ENCODE measurements at regions not wholly inside any gene's neighbourhood (a gene's known extent, or its start where the extent isn't known, plus 50 kb on each side); places are given as distances from the start of the nearest gene placed in this dataset.

GRCh38 chr1:234940841-234941240 is 187.8 kb downstream of the TOMM20 start:
- no peaks in the 10 kb centered on the region for H4K20me1 ChIP-seq (ENCODE audit: insufficient read depth, low read length)
- H3K4me1 ChIP-seq (ENCODE audit: insufficient read depth, low read length, poor library complexity, severe bottlenecking) = peaks cover 21% of the 10 kb centered on the region
- no peaks in the 10 kb centered on the region for H3K36me3 ChIP-seq (ENCODE audit: insufficient read depth, low read length)
- H3K9me2 ChIP-seq (ENCODE audit: insufficient read depth, low read length) = no peaks in the 10 kb centered on the region
- ChIA-PET CTCF (ENCODE audit: unreplicated experiment) (no interaction called here), POLR2A (interaction anchor here (1.5 to 1.7 kb wide), 2 partner anchors 10 to 15 kb away, joined by 4 to 5 read pairs; no protein-coding TSS in a partner anchor)
- peaks cover 7% of the 10 kb centered on the region; the same call in 1 of the 2 replicates for H3K9me3 ChIP-seq (ENCODE audit: low read length)
- DNase-seq (ENCODE audit: low spot score) = no peak
- H3K4me3 ChIP-seq (ENCODE audit: low read depth, low read length, poor library complexity, severe bottlenecking) = no peak overlapping the region
- H2AFZ ChIP-seq (ENCODE audit: low read length) = no peak overlapping the region
- no peaks in the 10 kb centered on the region for H3K79me2 ChIP-seq (ENCODE audit: insufficient read depth, low read depth, low read length)
- TF ChIP-seq, protein P1, sequence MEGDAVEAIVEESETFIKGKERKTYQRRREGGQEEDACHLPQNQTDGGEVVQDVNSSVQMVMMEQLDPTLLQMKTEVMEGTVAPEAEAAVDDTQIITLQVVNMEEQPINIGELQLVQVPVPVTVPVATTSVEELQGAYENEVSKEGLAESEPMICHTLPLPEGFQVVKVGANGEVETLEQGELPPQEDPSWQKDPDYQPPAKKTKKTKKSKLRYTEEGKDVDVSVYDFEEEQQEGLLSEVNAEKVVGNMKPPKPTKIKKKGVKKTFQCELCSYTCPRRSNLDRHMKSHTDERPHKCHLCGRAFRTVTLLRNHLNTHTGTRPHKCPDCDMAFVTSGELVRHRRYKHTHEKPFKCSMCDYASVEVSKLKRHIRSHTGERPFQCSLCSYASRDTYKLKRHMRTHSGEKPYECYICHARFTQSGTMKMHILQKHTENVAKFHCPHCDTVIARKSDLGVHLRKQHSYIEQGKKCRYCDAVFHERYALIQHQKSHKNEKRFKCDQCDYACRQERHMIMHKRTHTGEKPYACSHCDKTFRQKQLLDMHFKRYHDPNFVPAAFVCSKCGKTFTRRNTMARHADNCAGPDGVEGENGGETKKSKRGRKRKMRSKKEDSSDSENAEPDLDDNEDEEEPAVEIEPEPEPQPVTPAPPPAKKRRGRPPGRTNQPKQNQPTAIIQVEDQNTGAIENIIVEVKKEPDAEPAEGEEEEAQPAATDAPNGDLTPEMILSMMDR (conservative IDR thresholded peaks at IDR 0.05; ENCODE audit: low read length) = no peak
- TF ChIP-seq EZH2phosphoT487 (IDR thresholded peaks at IDR 0.05; ENCODE audit: borderline replicate concordance, low read depth, low read length) = no peak
- no peak overlapping the region for H3K27ac ChIP-seq (ENCODE audit: low read depth, low read length, poor library complexity, severe bottlenecking)
- no TSS peak for BruUV-seq (replicated peaks)
- no peak overlapping the region for H3K4me2 ChIP-seq (ENCODE audit: low read length)
- intact Hi-C loops (cut with micrococcal nuclease; ENCODE audit: unreplicated experiment) = no loop called here

DNA sequence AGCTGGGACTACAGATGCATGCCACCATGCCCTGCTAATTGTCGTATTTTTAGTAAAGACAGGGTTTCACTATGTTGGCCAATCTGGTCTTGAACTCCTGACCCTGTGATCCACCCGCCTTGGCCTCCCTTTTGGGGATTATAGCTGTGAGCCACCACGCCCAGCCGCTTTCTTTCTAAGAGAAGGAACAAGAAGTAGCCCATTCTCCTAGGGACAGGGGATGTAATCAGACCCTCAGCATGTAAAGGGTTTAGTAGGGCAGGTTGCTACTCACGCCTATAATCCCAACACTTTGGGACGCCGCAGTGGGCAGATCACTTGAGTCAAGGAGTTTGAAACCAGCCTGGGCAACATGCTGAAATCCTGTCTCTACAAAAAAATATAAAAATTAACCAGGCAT is 189.7 kb downstream of the TOMM20 start:
- POLR2A ChIA-PET = interaction anchor here (0.7 to 1.2 kb wide), 4 partner anchors 14 to 337 kb away, joined by 3 to 7 read pairs (median 4); no protein-coding TSS in a partner anchor

DNA sequence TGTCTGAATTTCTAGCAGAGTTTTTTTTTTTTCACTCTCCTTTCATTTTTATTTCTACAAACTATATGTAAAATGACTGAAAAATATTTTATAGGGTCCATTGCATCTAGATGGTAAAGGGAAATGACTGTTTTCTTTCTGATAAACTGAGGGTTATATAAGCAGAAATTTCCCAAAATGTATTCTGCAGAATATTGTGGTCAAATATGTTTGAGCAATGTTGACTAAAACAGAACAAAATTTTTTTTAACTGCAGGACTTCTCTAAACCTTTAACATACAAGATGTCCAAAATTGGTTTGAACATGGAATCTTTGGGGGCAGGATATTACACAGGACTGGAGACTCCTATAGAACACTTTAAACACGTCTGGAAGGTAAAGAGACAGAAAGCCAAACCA is 190.5 kb downstream of the TOMM20 start:
- Histone ChIP-seq H3K27ac (ENCODE audit: low read depth, low read length, poor library complexity, severe bottlenecking) (no peak overlapping the region), H4K20me1 (ENCODE audit: insufficient read depth, low read length) (no peaks in the 10 kb centered on the region), H3K4me2 (ENCODE audit: low read length) (no peak overlapping the region), H3K4me1 (ENCODE audit: insufficient read depth, low read length, poor library complexity, severe bottlenecking) (peaks cover 11% of the 10 kb centered on the region), H3K36me3 (ENCODE audit: insufficient read depth, low read length) (no peaks in the 10 kb centered on the region), H3K79me2 (ENCODE audit: insufficient read depth, low read depth, low read length) (no peaks in the 10 kb centered on the region), H3K9me3 (ENCODE audit: low read length) (peaks cover 4% of the 10 kb centered on the region; the same call in 1 of the 2 replicates), H3K4me3 (ENCODE audit: low read depth, low read length, poor library complexity, severe bottlenecking) (no peak overlapping the region), H2AFZ (ENCODE audit: low read length) (no peak overlapping the region), H3K9me2 (ENCODE audit: insufficient read depth, low read length) (no peaks in the 10 kb centered on the region)
- ChIA-PET CTCF (ENCODE audit: unreplicated experiment) (interaction anchor here (0.6 kb wide), 1 partner anchor 818 kb away, joined by 6 read pairs; no protein-coding TSS in a partner anchor), POLR2A (interaction anchor here (1.0 to 1.1 kb wide), 2 partner anchors 16 to 336 kb away, joined by 3 read pairs; no protein-coding TSS in a partner anchor)
- DNase-seq (ENCODE audit: low spot score) = no peak
- TF ChIP-seq, protein P1 (conservative IDR thresholded peaks at IDR 0.05; ENCODE audit: low read length) = no peak
- TF ChIP-seq EZH2phosphoT487 (IDR thresholded peaks at IDR 0.05; ENCODE audit: borderline replicate concordance, low read depth, low read length) = no peak
- intact Hi-C loops (cut with micrococcal nuclease; ENCODE audit: unreplicated experiment) = no loop called here
- no TSS peak for BruUV-seq (replicated peaks)

More for the DNA sequence above, 189.7 kb downstream of the TOMM20 start:
- H2AFZ ChIP-seq (ENCODE audit: low read length) = no peak overlapping the region
- DNase-seq (ENCODE audit: low spot score) = no peak
- no peak overlapping the region for H3K4me3 ChIP-seq (ENCODE audit: low read depth, low read length, poor library complexity, severe bottlenecking)
- intact Hi-C loops (cut with micrococcal nuclease; ENCODE audit: unreplicated experiment) = no loop called here
- CTCF ChIA-PET (ENCODE audit: unreplicated experiment) = no interaction called here
- H3K9me2 ChIP-seq (ENCODE audit: insufficient read depth, low read length) = no peaks in the 10 kb centered on the region
- no TSS peak for BruUV-seq (replicated peaks)
- no peak overlapping the region for H3K27ac ChIP-seq (ENCODE audit: low read depth, low read length, poor library complexity, severe bottlenecking)
- H3K4me2 ChIP-seq (ENCODE audit: low read length) = no peak overlapping the region
- H3K9me3 ChIP-seq (ENCODE audit: low read length) = peaks cover 7% of the 10 kb centered on the region; the same call in 1 of the 2 replicates
- no peaks in the 10 kb centered on the region for H4K20me1 ChIP-seq (ENCODE audit: insufficient read depth, low read length)
- no peaks in the 10 kb centered on the region for H3K36me3 ChIP-seq (ENCODE audit: insufficient read depth, low read length)
- no peaks in the 10 kb centered on the region for H3K79me2 ChIP-seq (ENCODE audit: insufficient read depth, low read depth, low read length)
- peaks cover 4% of the 10 kb centered on the region for H3K4me1 ChIP-seq (ENCODE audit: insufficient read depth, low read length, poor library complexity, severe bottlenecking)
- TF ChIP-seq EZH2phosphoT487 (IDR thresholded peaks at IDR 0.05; ENCODE audit: borderline replicate concordance, low read depth, low read length) = no peak
- TF ChIP-seq, protein P1 (conservative IDR thresholded peaks at IDR 0.05; ENCODE audit: low read length) = no peak

All from OCI-LY7 (cell line).